Anterior cingulate cortex (tissue), 58 donors: ENCODE measurements at regions not wholly inside any gene's neighbourhood (a gene's known extent, or its start where the extent isn't known, plus 50 kb on each side); places are given as distances from the start of the nearest gene placed in this dataset.

Experiments used
- DNase-seq, 58 donors: peaks; one replicate each; lab custom pipeline; 2025; lab: John Stamatoyannopoulos, UW

GRCh38 chr4:79492148-79492547, 84.1 kb upstream of the GK2 start:
- DNase-seq: no peak

DNA sequence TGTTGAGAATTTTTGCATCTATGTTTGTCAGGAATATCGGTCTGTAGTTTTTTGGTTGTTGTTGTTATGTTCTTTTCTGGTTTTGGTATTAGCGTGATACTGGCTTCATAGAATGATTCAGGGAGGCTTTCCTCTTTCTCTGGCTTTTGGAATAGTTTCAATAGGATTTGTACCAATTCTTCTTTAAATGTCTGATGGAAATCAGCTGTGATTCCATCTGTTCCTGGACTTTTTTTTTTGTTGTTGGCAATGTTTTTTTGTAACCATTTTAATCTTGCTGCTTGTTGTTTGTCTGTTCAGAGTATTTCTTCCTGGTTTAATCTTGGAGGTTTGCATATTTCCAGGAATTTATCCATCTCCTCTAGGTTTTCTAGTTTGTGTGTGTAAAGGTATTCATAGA, 81.5 kb upstream of the GK2 start:
- no peak for DNase-seq

- no peak for DNase-seq
Observed at GRCh38 chr4:79476196-79476595, 68.2 kb upstream of the GK2 start.

- DNase-seq: no peak
Observed at GRCh38 chr4:79473439-79473724, 65.4 kb upstream of the GK2 start.

- DNase-seq: no peak
Observed at GRCh38 chr4:79472693-79473438, 64.8 kb upstream of the GK2 start.

- no peak for DNase-seq
Observed at GRCh38 chr4:79472036-79472435, 64.0 kb upstream of the GK2 start.

DNA sequence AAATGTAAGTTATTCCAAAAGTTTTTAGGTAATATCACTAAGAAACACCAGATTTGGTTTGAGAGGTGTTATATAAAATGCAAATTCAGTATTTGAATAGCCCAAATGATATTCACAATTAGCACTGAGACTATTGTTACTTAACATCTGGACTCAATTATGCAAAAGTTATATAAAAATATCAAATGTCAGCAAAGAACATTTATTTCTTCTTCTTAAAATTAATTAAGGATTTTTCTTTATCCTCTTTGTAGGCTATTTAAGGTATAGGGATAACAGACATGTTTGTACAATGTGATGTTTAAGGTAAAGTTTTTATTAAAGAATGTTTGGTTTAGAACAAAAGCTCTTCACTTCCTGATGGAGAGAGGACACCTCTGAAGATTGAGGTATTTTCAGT, 63.3 kb upstream of the GK2 start:
- DNase-seq: no peak

- no peak for DNase-seq
Observed at GRCh38 chr4:79467246-79467932, 59.4 kb upstream of the GK2 start.

DNA sequence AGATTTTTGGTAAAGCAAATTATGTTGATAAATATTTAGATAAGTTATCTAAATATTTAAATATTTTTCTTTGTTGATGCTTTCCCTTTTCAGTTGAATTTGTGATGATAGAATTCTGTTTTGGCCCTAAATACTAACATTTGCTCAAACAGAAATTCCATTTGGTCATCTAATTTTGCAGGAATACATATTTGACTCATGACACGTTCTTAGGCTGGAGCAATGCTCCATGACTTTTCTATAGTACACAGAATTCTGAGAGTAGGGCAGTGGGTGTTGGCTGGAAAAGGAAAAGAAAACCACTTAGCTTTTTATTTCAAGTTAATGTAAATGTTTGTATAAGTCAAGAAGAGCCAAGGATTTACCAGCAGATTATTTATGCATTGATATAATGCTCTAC, 58.6 kb upstream of the GK2 start:
- no peak for DNase-seq
